COR-L47 (cell line): ENCODE measurements at regions not wholly inside any gene's neighbourhood (a gene's known extent, or its start where the extent isn't known, plus 50 kb on each side); places are given as distances from the start of the nearest gene placed in this dataset.
"Not testable (repeated sequence)": the region's sequence is repeated elsewhere in the genome, so short reads cannot be mapped to it uniquely, and the experiment has no call there.

Source experiments
- DNase-seq: peaks from one replicate; lab custom pipeline; 2025; lab: John Stamatoyannopoulos, UW

- no peak for DNase-seq
Observed at GRCh38 chr13:112145551-112146360, 78.8 kb downstream of the SOX1 start.

GRCh38 chr13:112150352-112150751, 83.4 kb downstream of the SOX1 start:
- DNase-seq = no peak

- no peak for DNase-seq
Observed at GRCh38 chr13:112152846-112153245, 85.9 kb downstream of the SOX1 start.

- DNase-seq = no peak
Observed at GRCh38 chr13:112153364-112153763, 86.4 kb downstream of the SOX1 start.

GRCh38 chr13:112153846-112154245, 86.9 kb downstream of the SOX1 start:
- DNase-seq = no peak

- DNase-seq = no peak
Observed at GRCh38 chr13:112154301-112155060, 87.5 kb downstream of the SOX1 start.

GRCh38 chr13:112158961-112159360, 92.0 kb downstream of the SOX1 start:
- DNase-seq = no peak

- DNase-seq = no peak
Observed at GRCh38 chr13:112159575-112160547, 92.9 kb downstream of the SOX1 start.

GRCh38 chr13:112160558-112160957, 93.6 kb downstream of the SOX1 start:
- no peak for DNase-seq

- peak; percentile 69 for DNase-seq
Observed at GRCh38 chr13:112161521-112162301, 94.8 kb downstream of the SOX1 start.

GRCh38 chr13:112163691-112164660, 97.0 kb downstream of the SOX1 start:
- DNase-seq = not testable (repeated sequence)

GRCh38 chr13:112165712-112166111, 98.8 kb downstream of the SOX1 start:
- no peak for DNase-seq

GRCh38 chr13:112168761-112169160, 101.8 kb downstream of the SOX1 start:
- no peak for DNase-seq

- DNase-seq = no peak
Observed at GRCh38 chr13:112169941-112170822, 103.2 kb downstream of the SOX1 start.

GRCh38 chr13:112170823-112171569, 104.0 kb downstream of the SOX1 start:
- no peak for DNase-seq

- no peak for DNase-seq
Observed at GRCh38 chr13:112171570-112171965, 104.6 kb downstream of the SOX1 start.

GRCh38 chr13:112172017-112172416, 105.1 kb downstream of the SOX1 start:
- no peak for DNase-seq

GRCh38 chr13:112172641-112173251, 105.8 kb downstream of the SOX1 start:
- DNase-seq = no peak
